HG02884 (cell line): ENCODE measurements at regions not wholly inside any gene's neighbourhood (a gene's known extent, or its start where the extent isn't known, plus 50 kb on each side); places are given as distances from the start of the nearest gene placed in this dataset.
"Not testable (repeated sequence)": the region's sequence is repeated elsewhere in the genome, so short reads cannot be mapped to it uniquely, and the experiment has no call there.

Source experiments
- ATAC-seq: cut with Tn5 transposase; IDR thresholded peaks from one replicate; pipeline ENCODE4 v1.9.1; 2021; ENCODE audit warnings: mild to moderate bottlenecking, moderate library complexity; ENCODE audit not compliant: unreplicated experiment

DNA sequence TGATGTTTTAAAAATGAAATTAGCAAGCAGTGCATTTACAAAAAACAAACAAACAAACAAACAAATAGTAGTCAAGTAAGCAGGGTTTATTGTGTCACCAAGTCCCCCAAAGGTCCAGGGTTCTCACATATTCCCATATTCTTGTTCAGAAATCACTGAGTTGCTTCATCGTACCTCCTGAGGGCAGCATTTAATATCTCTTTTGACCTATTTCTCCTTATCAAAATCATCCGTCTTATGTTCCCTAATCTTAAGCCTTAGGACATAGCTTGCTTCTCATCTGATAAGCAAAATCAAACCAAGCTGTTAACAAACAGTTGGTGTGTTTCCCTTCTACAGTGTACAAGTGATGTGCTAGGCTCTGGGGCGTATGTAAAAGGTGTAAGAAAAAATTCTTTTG lies 109.5 kb upstream of the MAN2A1 start:
- ATAC-seq, result no peak

- no peak for ATAC-seq
Observed at GRCh38 chr5:109575506-109575905, 114.2 kb upstream of the MAN2A1 start.

DNA sequence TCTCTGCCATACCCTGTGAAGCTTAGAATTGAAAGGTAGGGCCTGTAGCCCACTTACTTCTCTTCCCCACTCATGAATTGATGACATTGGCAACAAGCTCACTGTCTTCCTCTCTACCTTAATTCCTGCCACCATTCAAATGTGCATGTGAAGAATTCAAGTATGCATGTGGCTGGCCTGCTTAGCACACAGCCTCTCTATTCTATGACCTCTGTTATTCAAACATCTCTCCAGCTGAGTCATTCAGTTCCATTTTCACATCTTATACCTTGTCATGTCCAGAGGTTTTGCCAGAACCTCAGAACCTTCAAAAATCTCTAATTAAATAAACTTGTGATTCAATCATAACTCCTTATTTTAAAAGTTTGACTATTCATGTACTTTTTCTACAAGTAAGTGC lies 114.7 kb upstream of the MAN2A1 start:
- ATAC-seq, result no peak

DNA sequence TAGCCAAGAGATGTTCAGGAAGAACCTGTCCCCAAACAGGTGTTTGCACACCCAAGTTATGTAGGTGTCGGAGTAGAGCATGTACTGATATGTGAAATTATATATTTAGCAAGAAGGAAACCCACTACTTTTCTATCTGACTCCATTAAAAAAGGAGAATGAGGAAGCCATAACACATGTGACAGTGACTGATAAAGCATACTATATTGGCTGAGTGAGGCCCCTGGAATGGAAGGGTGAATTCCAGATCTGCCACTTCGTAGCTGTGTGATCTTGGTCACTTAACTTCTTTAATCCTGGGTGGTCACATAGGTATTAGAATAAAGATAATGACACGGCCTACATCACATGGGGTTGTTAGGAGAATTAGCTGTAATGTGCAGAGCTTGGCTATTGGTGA lies 116.0 kb upstream of the MAN2A1 start:
- ATAC-seq, result no peak

DNA sequence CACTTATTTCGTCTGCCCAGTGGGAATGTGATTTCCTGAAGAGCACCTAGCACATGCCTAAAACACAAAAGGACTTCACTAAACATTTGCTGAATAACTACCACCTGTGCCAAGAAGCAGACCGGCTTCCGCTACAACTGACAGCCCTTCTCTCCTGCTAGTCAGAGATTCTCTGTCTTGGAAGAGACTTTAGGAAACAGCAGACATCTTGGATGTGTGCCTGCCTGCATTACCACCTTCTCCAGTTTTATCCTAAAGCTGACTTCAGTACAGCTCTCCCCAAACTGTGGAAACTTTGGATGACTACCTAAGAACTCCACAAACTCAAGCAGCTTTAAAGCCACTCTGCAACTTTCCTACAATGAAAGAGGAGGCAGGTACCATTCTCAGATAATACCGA lies 116.5 kb upstream of the MAN2A1 start:
- no peak for ATAC-seq

DNA sequence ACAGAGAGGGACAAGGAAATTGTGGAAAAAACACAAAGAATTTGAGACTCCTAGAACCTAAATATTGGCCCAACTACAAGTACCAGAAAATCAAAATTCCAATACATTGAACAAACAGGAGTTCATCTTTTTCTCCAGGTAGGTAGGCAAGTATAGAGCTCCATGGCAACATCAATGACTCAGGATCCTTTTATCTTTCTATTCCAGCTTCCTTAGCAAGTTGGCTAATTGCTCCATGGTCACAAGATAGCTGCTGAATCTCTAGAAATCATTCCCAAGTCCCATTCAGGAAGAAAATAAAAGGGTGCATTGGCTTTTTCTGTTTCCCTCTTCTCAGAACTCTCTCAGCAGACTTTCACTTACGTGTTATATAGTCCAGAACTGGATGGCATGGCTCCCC lies 117.9 kb upstream of the MAN2A1 start:
- ATAC-seq, result no peak

DNA sequence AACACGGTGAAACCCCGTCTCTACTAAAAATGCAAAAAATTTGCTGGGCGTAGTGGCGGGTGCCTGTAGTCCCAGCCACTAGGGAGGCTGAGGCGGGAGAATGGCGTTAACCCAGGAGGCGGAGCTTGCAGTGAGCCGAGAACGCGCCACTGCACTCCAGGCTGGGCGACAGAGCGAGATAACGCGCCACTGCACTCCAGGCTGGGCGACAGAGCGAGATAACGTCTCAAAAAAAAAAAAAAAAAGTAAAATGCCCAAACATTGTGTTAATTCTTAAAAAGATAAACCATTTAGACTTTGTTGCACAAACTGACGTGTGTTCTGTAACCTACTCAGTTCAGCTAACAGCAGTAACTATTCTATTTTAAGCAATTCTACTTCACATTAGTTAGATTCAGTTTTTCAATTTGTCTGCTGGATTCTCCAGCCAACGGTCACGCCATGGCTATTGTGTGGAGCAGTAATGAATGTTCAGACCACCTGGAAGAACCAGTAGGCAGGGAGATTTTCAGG lies 119.3 kb upstream of the MAN2A1 start:
- ATAC-seq, result no peak

DNA sequence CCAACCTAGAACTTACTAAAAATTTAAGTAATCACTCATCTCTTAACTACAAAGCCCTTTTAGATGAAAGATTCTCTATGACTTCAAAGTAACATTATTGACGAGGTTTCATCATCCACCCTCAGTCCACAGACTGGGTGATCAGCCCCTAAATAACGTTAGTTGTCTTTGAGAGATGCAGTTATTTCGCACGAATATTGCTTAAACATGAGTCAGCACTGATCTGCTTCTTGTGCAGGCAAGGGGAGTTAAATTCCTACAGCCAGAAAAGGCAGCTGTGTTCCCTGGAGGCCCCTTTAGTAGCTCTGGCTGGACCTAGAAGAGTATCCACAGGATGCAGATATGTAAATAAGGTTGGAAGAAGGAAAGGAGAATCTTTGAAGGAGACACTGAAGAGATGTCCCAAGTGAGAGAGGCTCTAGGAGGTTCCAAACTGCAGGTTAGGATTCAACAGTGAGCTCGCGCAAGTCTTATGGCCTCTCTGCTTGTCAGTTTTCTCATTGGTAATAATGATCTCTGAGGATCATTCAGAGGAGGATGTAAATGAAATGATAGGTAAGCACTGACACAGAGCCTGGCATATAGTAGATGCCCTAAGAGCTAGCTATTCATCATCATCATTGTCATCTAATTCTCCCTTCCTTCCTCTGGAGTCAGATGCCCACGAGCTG lies 122.2 kb upstream of the MAN2A1 start:
- no peak for ATAC-seq

- no peak for ATAC-seq
Observed at GRCh38 chr5:109566361-109566760, 123.4 kb upstream of the MAN2A1 start.

DNA sequence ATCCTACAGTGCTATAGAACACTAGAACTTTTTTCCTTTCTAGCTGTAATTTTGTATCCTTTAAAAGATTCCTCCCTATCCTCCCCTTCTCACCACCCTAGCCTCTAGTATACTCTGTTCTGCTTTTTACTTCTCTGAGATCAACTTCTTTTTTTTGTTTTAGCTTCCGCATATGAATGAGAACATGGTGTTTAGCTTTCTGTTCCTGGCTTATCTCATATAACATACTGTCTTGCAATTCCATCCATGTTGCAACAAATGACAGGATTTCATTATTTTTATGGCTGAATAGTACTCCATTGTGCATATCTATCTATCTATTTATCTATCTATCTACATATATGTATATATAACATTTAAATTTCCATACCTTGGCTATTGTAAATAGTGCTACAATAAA lies 126.0 kb upstream of the MAN2A1 start:
- no peak for ATAC-seq

DNA sequence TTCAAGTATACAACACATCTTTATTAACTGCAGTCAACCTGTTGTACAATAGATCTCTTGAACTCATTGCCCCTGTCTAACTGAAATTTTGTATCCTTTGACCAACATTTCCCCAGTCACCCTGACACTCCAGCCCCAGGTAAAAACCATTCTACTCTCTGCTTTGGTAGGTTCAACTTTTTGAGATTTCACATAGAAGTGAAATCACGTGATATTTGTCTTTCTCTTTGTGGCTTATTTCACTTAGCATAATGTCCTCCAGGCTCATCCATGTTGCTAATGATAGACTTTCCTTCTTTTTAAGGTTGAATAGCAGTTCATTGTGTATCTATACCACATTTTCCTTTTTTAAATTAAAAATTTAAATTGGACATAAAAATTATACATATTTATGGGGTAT lies 126.5 kb upstream of the MAN2A1 start:
- ATAC-seq, result no peak

DNA sequence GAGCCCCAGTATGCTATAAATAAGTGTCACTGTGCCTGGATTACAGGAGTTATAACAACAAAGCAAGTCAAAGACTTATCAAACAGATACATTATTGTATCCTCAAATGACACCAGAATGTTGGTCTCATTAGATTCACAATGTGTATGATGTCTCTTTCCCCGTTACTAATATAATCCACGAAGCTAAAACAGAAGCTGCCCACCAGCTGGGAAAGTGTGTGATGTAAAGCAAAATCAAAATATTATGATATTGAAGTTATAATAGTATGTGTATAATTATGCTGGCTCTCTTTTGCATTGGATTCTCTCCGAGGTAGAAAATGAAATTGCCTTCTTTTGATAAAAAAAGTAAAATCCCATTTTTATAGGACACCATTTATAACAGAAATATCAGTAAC lies 127.3 kb upstream of the MAN2A1 start:
- no peak for ATAC-seq

GRCh38 chr5:109561447-109561846 lies 128.3 kb upstream of the MAN2A1 start:
- ATAC-seq, result no peak

DNA sequence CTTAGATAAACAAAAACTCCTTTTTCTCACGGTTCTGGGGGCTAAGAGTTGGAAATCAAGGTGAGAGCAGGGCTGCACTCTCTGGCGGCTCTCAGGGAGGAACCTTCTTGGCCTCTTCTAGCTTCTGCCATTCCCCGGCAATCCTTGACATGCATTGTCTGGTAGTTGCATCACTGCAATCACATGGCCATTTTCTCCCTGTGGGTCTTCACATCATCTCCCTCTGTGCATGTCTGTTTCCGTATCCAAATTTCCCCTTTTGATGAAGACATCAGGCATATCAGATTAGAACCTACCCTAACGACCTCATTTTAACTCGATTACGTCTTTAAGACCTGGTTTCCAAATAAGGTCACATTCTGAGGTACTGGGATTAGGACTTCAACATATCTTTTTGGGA lies 129.2 kb upstream of the MAN2A1 start:
- ATAC-seq, result no peak

- no peak for ATAC-seq
Observed at GRCh38 chr5:109558952-109559351, 130.8 kb upstream of the MAN2A1 start.

DNA sequence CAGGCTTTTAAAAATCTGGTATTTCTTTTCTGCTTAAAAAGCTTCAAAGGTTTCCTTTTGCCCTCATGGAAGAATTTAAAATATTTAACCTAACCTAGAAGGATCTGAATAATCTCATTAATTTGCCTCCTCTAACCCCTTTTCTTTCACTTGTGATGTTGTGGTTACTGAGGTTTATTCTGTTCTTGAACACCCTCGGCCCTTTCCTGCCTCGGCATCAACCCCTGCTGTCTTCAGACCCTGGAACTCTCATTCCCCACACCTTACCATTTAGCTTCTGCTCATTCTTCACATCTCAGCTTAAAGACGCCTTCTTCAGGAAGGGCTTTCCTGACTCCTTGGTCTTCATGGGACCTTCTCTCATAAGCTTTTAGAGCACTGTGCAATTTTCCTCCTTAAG lies 131.4 kb upstream of the MAN2A1 start:
- ATAC-seq, result no peak

DNA sequence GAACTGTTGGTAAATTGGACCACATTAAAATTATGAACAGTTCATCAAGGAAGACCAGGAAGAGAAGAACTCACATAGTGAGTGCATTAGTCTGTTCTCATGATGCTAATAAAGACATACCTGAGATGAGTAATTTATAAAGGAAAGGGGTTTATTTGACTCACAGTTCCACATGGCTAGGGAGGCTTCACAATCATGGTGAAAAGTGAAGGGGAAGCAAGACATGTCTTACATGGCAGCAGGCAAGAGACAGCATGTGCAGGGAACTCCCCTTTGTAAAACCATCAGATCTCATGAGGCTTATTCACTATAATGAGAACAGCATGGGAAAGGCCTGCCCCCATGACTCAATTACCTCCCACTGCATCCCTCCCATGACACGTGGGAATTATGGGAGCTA lies 135.9 kb upstream of the MAN2A1 start:
- no peak for ATAC-seq

- ATAC-seq, result not testable (repeated sequence)
Observed at GRCh38 chr5:109551234-109551633, 138.5 kb upstream of the MAN2A1 start.

DNA sequence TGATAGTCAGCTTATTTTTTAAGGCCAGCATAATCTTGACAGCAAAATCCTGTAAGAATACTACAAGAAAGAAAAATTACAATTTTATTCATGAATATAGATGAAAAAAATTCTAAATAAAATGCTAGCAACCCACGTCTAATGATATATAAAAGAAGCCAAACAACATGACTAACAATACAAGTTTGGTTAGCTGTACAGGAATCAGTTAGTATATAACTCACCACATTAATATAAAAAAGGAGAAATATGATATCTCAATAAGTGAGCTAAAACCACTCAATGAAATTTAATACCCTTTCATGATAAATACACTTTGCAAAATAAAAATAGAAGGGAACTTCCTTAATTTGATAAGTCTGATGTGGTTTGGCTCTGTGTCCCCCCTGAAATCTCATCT lies 139.7 kb upstream of the MAN2A1 start:
- ATAC-seq, result no peak

DNA sequence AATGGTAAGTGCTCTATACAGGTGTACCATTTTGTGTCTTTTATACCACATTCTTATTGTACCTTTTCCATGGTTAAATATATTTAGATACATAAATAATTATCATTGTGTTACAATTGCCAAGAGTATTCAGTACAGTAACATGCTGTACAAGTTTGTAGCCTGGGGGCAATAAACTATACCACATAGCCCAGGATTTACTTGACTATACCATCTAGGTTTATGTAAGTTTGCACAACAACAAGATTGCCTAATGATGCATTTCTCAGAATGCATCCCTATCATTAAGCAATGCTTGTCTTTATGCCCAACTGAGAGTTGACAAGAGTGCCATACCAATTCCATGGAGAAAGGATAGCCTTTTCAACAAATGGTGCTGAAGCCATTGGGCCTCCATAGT lies 136.7 kb upstream of the PJA2 start:
- no peak for ATAC-seq

DNA sequence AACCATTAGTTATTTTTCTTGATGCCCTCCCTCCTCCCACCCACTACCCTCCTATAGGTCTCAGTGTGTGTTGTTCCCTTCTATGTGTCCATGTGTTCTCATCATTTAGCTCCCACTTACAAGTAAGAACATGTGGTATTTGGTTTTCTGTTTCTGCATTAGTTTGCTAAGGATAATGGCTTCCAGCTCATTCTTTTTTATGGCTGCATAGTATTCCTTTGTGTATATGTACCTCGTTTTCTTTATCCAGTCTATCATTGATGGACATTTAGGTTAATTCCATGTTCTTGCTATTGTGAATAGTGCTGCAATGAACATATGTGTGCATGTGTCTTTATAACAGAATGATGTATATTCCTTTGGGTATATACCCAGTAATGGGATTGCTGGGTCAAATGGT lies 135.1 kb upstream of the PJA2 start:
- not testable (repeated sequence) for ATAC-seq

- ATAC-seq, result not testable (repeated sequence)
Observed at GRCh38 chr5:109538692-109539091, 128.9 kb upstream of the PJA2 start.

DNA sequence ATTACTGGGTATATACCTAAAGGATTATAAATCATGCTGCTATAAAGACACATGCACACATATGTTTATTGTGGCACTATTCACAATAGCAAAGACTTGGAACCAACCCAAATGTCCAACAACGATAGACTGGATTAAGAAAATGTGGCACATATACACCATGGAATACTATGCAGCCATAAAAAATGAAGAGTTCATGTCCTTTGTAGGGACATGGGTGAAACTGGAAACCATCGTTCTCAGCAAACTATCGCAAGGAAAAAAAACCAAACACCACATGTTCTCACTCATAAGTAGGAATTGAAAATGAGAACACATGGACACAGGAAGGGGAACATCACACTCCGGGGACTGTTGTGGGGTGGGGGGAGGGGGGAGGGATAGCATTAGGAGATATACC lies 125.3 kb upstream of the PJA2 start:
- not testable (repeated sequence) for ATAC-seq
